BE2C (cell line): ENCODE measurements at regions not wholly inside any gene's neighbourhood (a gene's known extent, or its start where the extent isn't known, plus 50 kb on each side); places are given as distances from the start of the nearest gene placed in this dataset.

Experiments used
- DNase-seq: peaks from one replicate; pipeline ENCODE4 v3.0.0-alpha.2; 2020
- H3K27me3 ChIP-seq: fragments of 250-450 bp; sonication (Bioruptor Pico); 2 replicates; pipeline ENCODE4 v1.5.1; 2020; ENCODE audit warnings: mild to moderate bottlenecking
- H3K36me3 ChIP-seq: fragments of 250-450 bp; sonication (Bioruptor Pico); 2 replicates; pipeline ENCODE4 v1.5.1; 2020; ENCODE audit warnings: mild to moderate bottlenecking
- H3K4me1 ChIP-seq: fragments of 250-450 bp; sonication (Bioruptor Pico); 2 replicates; pipeline ENCODE4 v1.5.1; 2020
- H3K4me3 ChIP-seq: 2 replicates; pipeline ENCODE4 v1.5.1; 2011; ENCODE audit warnings: low read depth, low read length
- H3K9me3 ChIP-seq: fragments of 250-450 bp; sonication (Bioruptor Pico); 2 replicates; pipeline ENCODE4 v1.5.1; 2020
- TF ChIP-seq, protein P1 (sequence below): IDR thresholded peaks from 2 replicates; pipeline ENCODE4 v1.5.1; 2012; ENCODE audit warnings: mild to moderate bottlenecking, low read depth, low read length

DNA sequence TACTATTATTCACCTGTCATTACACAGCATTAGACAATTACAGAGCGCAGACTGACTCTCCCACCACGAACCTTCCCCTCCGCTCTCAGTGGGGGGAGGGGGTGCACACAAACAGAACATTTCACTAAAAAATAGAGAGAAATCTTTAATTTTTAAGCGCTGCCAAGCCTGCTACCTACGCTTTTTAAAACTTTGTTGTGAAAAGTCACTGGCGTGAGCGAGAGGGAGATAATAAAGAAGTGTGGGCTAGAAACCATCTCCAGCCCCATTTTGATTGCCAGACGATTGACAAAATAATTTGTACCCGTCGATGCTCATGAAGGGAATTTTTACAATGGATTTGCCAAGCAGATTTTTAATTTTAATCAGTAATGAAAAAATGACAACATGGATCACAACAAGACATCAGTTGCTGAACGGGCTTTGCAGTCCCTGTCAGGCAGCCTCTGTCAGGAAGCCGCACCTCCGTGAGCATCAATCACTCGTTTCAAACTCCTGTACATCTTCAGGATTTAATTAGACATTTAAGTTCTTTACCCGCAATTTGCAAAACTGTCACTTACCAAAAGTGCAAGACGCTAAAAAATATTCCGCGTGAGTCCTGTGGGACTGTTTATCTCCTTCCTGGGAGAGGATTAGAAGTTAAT lies 209.1 kb downstream of the BCL11B start:
- TF ChIP-seq, protein P1, sequence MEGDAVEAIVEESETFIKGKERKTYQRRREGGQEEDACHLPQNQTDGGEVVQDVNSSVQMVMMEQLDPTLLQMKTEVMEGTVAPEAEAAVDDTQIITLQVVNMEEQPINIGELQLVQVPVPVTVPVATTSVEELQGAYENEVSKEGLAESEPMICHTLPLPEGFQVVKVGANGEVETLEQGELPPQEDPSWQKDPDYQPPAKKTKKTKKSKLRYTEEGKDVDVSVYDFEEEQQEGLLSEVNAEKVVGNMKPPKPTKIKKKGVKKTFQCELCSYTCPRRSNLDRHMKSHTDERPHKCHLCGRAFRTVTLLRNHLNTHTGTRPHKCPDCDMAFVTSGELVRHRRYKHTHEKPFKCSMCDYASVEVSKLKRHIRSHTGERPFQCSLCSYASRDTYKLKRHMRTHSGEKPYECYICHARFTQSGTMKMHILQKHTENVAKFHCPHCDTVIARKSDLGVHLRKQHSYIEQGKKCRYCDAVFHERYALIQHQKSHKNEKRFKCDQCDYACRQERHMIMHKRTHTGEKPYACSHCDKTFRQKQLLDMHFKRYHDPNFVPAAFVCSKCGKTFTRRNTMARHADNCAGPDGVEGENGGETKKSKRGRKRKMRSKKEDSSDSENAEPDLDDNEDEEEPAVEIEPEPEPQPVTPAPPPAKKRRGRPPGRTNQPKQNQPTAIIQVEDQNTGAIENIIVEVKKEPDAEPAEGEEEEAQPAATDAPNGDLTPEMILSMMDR: no peak
- H3K4me1 ChIP-seq: no peaks in the 10 kb centered on the region
- no peaks in the 10 kb centered on the region for H3K27me3 ChIP-seq
- H3K4me3 ChIP-seq: no peak overlapping the region
- H3K36me3 ChIP-seq: no peaks in the 10 kb centered on the region
- no peaks in the 10 kb centered on the region for H3K9me3 ChIP-seq
- no peak for DNase-seq

DNA sequence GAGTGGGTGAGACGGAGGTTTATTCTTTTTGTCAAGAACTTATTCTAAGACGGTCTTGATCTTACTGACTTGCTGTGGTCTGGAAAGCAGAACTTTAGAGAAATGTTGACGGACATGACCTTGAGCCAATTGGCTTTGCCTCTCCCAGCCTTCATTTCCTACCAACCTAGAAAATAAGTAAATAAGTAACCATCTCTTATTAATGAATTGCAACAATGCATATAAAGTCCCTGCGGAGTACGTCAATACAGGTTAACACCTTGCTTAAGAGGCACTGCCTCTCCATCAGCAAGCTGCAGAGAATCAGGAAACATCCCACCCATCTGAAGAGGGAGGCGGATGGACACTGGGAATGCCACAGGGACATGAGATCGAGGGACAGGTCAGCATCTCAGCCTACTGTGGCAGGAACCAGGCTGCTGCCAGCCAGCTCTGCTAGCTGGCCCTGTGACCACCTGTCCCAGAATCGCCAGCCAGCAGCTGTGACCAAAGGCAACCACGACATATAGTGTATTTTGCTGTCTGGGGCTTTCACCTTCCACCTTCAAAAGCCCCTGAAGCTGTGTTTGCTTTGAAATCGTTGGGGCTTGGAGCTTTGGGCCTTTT lies 208.3 kb downstream of the BCL11B start:
- H3K4me1 ChIP-seq: no peaks in the 10 kb centered on the region
- no peaks in the 10 kb centered on the region for H3K9me3 ChIP-seq
- no peaks in the 10 kb centered on the region for H3K36me3 ChIP-seq
- no peak overlapping the region for H3K4me3 ChIP-seq
- H3K27me3 ChIP-seq: no peaks in the 10 kb centered on the region
- DNase-seq: no peak
- TF ChIP-seq, protein P1: no peak

DNA sequence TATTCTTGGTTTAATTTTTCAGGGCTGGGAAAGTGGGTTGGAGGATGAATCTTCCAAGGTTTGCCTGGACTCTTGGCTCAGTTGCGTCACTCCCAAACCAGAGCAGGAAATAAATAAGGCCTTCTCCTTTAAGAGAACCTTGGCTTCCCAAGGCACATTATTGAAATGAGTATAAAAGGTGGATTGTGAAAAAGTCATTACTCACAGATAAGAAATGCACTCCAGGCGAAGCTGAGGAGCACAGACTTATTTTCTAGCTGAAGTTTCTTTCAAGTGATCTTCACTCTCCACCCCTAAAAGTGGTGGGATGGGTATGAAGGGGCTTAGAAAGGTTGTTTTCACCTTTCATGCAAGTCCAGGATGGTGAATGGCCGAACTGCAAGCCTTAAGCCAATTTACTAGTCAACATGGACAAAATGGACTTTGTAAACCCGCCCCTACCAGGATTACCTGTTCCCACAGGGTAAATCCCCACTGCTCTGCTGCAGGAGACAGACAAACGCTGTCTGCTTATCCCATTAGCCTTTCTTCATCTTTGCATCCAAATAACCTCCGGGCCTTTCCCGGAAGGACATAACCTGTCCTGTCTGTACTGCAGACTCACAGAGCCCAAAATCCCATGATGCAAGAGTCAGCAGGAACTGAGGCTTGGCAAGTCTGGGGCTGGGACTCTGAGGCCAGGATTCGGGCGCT lies 207.6 kb downstream of the BCL11B start:
- TF ChIP-seq, protein P1: no peak
- Histone ChIP-seq H3K4me3 (no peak overlapping the region), H3K9me3 (no peaks in the 10 kb centered on the region), H3K36me3 (no peaks in the 10 kb centered on the region), H3K4me1 (no peaks in the 10 kb centered on the region), H3K27me3 (no peaks in the 10 kb centered on the region)
- DNase-seq: no peak

DNA sequence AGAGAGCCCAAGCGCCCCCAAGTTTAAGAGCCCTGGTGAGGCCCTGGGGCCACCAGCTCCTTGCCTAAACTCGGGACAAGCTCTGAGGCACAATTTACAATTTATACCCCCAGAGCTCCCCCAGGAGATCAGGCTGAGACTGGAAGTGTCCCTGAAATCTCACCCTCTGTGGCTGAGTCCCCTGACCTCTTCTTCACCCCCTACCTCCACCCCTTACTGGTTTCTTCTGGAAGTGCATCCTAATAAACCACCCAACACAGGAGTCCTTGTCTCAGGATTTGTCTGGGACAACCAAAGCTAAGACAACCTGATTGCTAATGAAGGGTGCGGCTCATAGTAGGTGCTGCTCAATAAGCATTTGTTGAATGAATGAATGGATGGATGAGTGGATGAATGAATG lies 206.4 kb downstream of the BCL11B start:
- Histone ChIP-seq H3K4me3 (no peak overlapping the region), H3K27me3 (no peaks in the 10 kb centered on the region), H3K36me3 (no peaks in the 10 kb centered on the region), H3K9me3 (no peaks in the 10 kb centered on the region), H3K4me1 (no peaks in the 10 kb centered on the region)
- TF ChIP-seq, protein P1: no peak
- no peak for DNase-seq

DNA sequence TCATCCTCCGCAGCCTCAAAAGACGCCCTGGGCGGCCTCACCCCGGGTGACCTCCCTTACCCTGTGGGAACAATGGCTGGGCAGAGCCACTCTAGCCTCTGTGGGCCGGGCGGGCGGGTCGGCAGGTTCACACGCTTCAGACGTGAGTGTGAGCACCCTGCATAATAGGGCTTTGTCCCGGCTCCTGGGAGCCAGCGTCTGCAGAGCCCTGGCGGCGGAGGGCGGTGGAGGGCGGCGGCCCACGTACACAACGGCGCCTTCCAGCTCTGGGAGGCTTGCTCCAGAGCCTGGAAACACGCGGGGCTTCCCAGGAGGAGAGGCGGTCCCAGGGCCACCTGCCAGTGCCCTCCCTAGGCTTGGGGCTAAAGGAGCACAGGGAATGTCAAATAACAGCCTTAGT lies 205.6 kb downstream of the BCL11B start:
- no peaks in the 10 kb centered on the region for H3K27me3 ChIP-seq
- H3K4me3 ChIP-seq: no peak overlapping the region
- H3K36me3 ChIP-seq: no peaks in the 10 kb centered on the region
- TF ChIP-seq, protein P1: no peak
- no peaks in the 10 kb centered on the region for H3K9me3 ChIP-seq
- no peak for DNase-seq
- H3K4me1 ChIP-seq: no peaks in the 10 kb centered on the region
